Endothelial cell of umbilical vein (primary cell): ENCODE measurements at regions not wholly inside any gene's neighbourhood (a gene's known extent, or its start where the extent isn't known, plus 50 kb on each side); places are given as distances from the start of the nearest gene placed in this dataset.

Experiments used
- BruUV-seq: library from RNA; stranded (reverse); fragments of 400-500 nt; replicated peaks from 2 replicates; lab custom pipeline; 2021; lab: Mats Ljungman, UMichigan
- CTCF ChIA-PET: fragments of 300-600, 350-600 bp; sonication (Branson Sonifier 250); formaldehyde crosslinking; loops from one replicate; lab custom pipeline; 2021; ENCODE audit warnings: antibody characterized with exemption, inconsistent platforms; lab: Charles Lee
- POLR2A ChIA-PET: fragments of 300-600, 350-600 bp; sonication (Branson Sonifier 250); formaldehyde crosslinking; loops from one replicate; lab custom pipeline; 2021; ENCODE audit warnings: antibody characterized with exemption, inconsistent platforms; lab: Charles Lee
- DNase-seq: peaks from one replicate; pipeline ENCODE4 v3.0.0-alpha.2; 2011; ENCODE audit warnings: low read depth, low spot score
- FAIRE-seq: peaks from 2 replicates; lab custom pipeline; 2011; peaks lifted over from hg19 to GRCh38; lab: Jason Lieb, UNC
- H2AFZ ChIP-seq: 2 replicates; pipeline ENCODE4 v1.6.0; 2012; ENCODE audit warnings: low read depth, low read length, control low read depth, inconsistent platforms
- H3K27ac ChIP-seq: 2 replicates; pipeline ENCODE4 v1.5.1; 2011; ENCODE audit warnings: low read depth, mild to moderate bottlenecking, control low read depth, low read length, moderate library complexity; ENCODE audit not compliant: insufficient read depth
- H3K27me3 ChIP-seq, 2 experiments: 2 replicates each; pipeline versions ENCODE4 v1.6.0 to v1.6.1; 2011; ENCODE audit warnings: low read length in 2 of 2, mixed read lengths in 1 of 2; ENCODE audit not compliant: control insufficient read depth in 2 of 2, insufficient read depth in 2 of 2
- H3K36me3 ChIP-seq, 2 experiments: 2 replicates in 1 of 2; 3 replicates in 1 of 2; pipeline ENCODE4 v1.5.1; 2011; ENCODE audit warnings: low read length in 2 of 2, mild to moderate bottlenecking in 1 of 2, moderate library complexity in 1 of 2; ENCODE audit not compliant: control insufficient read depth in 2 of 2, insufficient read depth in 2 of 2; ENCODE audit errors: extremely low read depth in 1 of 2
- H3K4me1 ChIP-seq: 3 replicates; pipeline ENCODE4 v1.5.1; 2011; ENCODE audit warnings: mild to moderate bottlenecking, low read length; ENCODE audit not compliant: control insufficient read depth, insufficient read depth; ENCODE audit errors: extremely low read depth
- H3K4me2 ChIP-seq: 2 replicates; pipeline ENCODE4 v1.6.1; 2011; ENCODE audit warnings: low read length, control low read depth, mixed read lengths; ENCODE audit not compliant: insufficient read depth
- H3K4me3 ChIP-seq, 3 experiments: fragments of 200-600 bp in 1 of 3; sonication (generic), shearing (Covaris generic) in 1 of 3; replicated peaks in 1 of 3; 2 replicates each; pipeline ENCODE4 v1.5.1; 2011 to 2016; ENCODE audit warnings: control low read depth in 3 of 3, low read length in 3 of 3, mild to moderate bottlenecking in 2 of 3, inconsistent platforms in 1 of 3, low read depth in 1 of 3, moderate library complexity in 1 of 3; ENCODE audit not compliant: insufficient read depth in 1 of 3
- H3K79me2 ChIP-seq: 2 replicates; pipeline ENCODE4 v1.6.0; 2012; ENCODE audit warnings: low read length, inconsistent platforms; ENCODE audit not compliant: control insufficient read depth, insufficient read depth
- H3K9ac ChIP-seq: replicated peaks from 2 replicates; pipeline ENCODE3; 2011; ENCODE audit warnings: low read length, control low read depth; ENCODE audit not compliant: insufficient read depth; ENCODE audit errors: extremely low read depth
- H3K9me1 ChIP-seq: replicated peaks from 3 replicates; pipeline ENCODE4 v1.6.0; 2011; ENCODE audit warnings: mild to moderate bottlenecking, low read length; ENCODE audit not compliant: control insufficient read depth, insufficient read depth; ENCODE audit errors: extremely low read depth
- H3K9me3 ChIP-seq: replicated peaks from 2 replicates; pipeline ENCODE4 v1.5.1; 2012; ENCODE audit warnings: low read length, inconsistent platforms; ENCODE audit not compliant: control insufficient read depth, insufficient read depth
- H4K20me1 ChIP-seq: replicated peaks from 2 replicates; pipeline ENCODE3; 2011; ENCODE audit warnings: mild to moderate bottlenecking, low read length; ENCODE audit not compliant: control insufficient read depth, insufficient read depth; ENCODE audit errors: extremely low read depth
- CTCF ChIP-seq, 2 donors: IDR thresholded peaks; 1 replicate in 1 of 2; 2 replicates in 1 of 2; pipeline ENCODE4 v1.5.1; 2011; ENCODE audit warnings: low read length in 2 of 2, mild to moderate bottlenecking in 2 of 2, moderate library complexity in 2 of 2, control low read depth in 1 of 2, inconsistent platforms in 1 of 2, low read depth in 1 of 2; ENCODE audit not compliant: insufficient read depth in 1 of 2; ENCODE audit errors: extremely low read depth in 1 of 2
- EZH2 ChIP-seq: IDR thresholded peaks from 2 replicates; pipeline ENCODE4 v1.6.1; 2012; ENCODE audit warnings: borderline replicate concordance, low read depth, mild to moderate bottlenecking, moderate library complexity, low read length, inconsistent platforms; ENCODE audit not compliant: severe bottlenecking
- FOS ChIP-seq: IDR thresholded peaks from 2 replicates; pipeline ENCODE4 v1.6.1; 2011; ENCODE audit warnings: mild to moderate bottlenecking, low read length, moderate library complexity, borderline replicate concordance; ENCODE audit not compliant: insufficient read depth
- GATA2 ChIP-seq: IDR thresholded peaks from 2 replicates; pipeline ENCODE4 v1.7.0; 2011; ENCODE audit warnings: low read depth, mild to moderate bottlenecking, moderate library complexity, mixed read lengths, low read length; ENCODE audit not compliant: insufficient read length, insufficient read depth
- JUN ChIP-seq: IDR thresholded peaks from 2 replicates; pipeline ENCODE4 v1.6.1; 2011; ENCODE audit warnings: borderline replicate concordance, low read depth; ENCODE audit not compliant: insufficient read length, insufficient read depth
- MAX ChIP-seq: IDR thresholded peaks from 2 replicates; pipeline ENCODE4 v1.6.1; 2011; ENCODE audit not compliant: insufficient read depth, insufficient read length
- MYC ChIP-seq: IDR thresholded peaks from one replicate; pipeline ENCODE4 v1.6.1; 2011; ENCODE audit warnings: mild to moderate bottlenecking, low read depth, low read length
- POLR2A ChIP-seq: IDR thresholded peaks from 2 replicates; pipeline ENCODE4 v1.6.1; 2012; ENCODE audit warnings: low read depth, mild to moderate bottlenecking, control low read depth, low read length
- POLR2AphosphoS5 ChIP-seq: IDR thresholded peaks from 2 replicates; pipeline ENCODE4 v1.6.1; 2012; ENCODE audit warnings: low read depth, mild to moderate bottlenecking, control low read depth, low read length, moderate library complexity; ENCODE audit not compliant: insufficient read depth
- dilution Hi-C: fragments of 300-500 bp; cut with MboI; formaldehyde crosslinking; loops from one replicate; pipeline ENCODE4 v1.15.0; 2019; ENCODE audit warnings: low sequenced_read_pairs; ENCODE audit not compliant: extremely low pct_ligation_motif_present
- intact Hi-C: fragments of 100-400 bp; cut with micrococcal nuclease; formaldehyde crosslinking; loops from one replicate; pipeline ENCODE4 v1.10.0; 2022

DNA sequence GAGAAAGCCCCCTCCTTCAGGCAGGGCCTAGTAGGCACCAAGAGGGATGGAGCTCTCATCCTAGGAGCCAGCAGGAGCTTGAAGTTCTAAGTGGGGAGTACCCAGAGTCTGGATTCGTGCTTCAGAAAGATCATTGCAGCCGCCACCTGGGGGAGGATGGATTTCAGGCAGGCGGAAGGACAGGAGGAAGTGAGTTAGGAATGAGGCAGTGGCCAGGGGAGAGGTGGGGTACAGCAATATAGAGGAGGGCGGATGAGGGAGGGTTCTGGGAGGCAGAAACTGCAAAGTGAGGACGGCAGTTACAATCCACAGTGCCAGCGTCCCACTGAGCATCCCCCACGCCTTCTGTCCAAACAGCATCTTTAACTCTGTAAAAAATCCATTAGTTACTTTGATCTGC is 65.2 kb upstream of the LINGO1 start:
- Histone ChIP-seq H3K27ac (no peak overlapping the region), H3K79me2 (no peaks in the 10 kb centered on the region), H4K20me1 (no peaks in the 10 kb centered on the region), H3K4me2 (no peak overlapping the region), H3K27me3 (peaks cover 7 to 8% of the 10 kb centered on the region in 2 experiments), H3K9me3 (no peaks in the 10 kb centered on the region), H3K36me3 (no peaks in the 10 kb centered on the region), H3K9me1 (no peaks in the 10 kb centered on the region), H3K9ac (no peak overlapping the region), H3K4me1 (no peaks in the 10 kb centered on the region), H2AFZ (no peak overlapping the region), H3K4me3 (no peak overlapping the region)
- CTCF ChIA-PET: no interaction called here
- POLR2A ChIA-PET: no interaction called here
- FAIRE-seq: no peak
- dilution Hi-C loops: no loop called here
- DNase-seq: no peak
- intact Hi-C loops: no loop called here
- BruUV-seq: no TSS peak
- TF ChIP-seq POLR2A (no peak), FOS (no peak), GATA2 (no peak), MAX (no peak), POLR2AphosphoS5 (no peak), CTCF (IDR thresholded peaks at IDR 0.05; ENCODE audit: extremely low read depth in 1 of 2, insufficient read depth in 1 of 2, low read depth in 1 of 2, low read length in 2 of 2) (no peak), JUN (no peak), EZH2 (no peak), MYC (no peak)
